Ishikawa (cell line): ENCODE measurements at regions not wholly inside any gene's neighbourhood (a gene's known extent, or its start where the extent isn't known, plus 50 kb on each side); places are given as distances from the start of the nearest gene placed in this dataset.

Source experiments
- CEBPB ChIP-seq: IDR thresholded peaks from 2 replicates; pipeline ENCODE4 v1.6.1; 2012
- CREB1 ChIP-seq: IDR thresholded peaks from 2 replicates; pipeline ENCODE4 v1.6.1; 2012; ENCODE audit warnings: low read depth
- EGR1 ChIP-seq: IDR thresholded peaks from 2 replicates; pipeline ENCODE4 v1.6.1; 2012
- EP300 ChIP-seq: IDR thresholded peaks from 2 replicates; pipeline ENCODE4 v1.6.1; 2012; ENCODE audit warnings: borderline replicate concordance
- FOXM1 ChIP-seq: IDR thresholded peaks from 2 replicates; pipeline ENCODE4 v1.6.1; 2012; ENCODE audit warnings: low read depth, borderline replicate concordance
- NFIC ChIP-seq: IDR thresholded peaks from 2 replicates; pipeline ENCODE4 v1.6.1; 2012
- RAD21 ChIP-seq: IDR thresholded peaks from 2 replicates; pipeline ENCODE4 v1.6.1; 2012; ENCODE audit warnings: low read depth
- TAF1 ChIP-seq: IDR thresholded peaks from 2 replicates; pipeline ENCODE4 v1.6.1; 2012; ENCODE audit warnings: low read depth, mild to moderate bottlenecking
- TCF12 ChIP-seq: IDR thresholded peaks from 2 replicates; pipeline ENCODE4 v1.6.1; 2012; ENCODE audit warnings: low read depth
- TEAD4 ChIP-seq: IDR thresholded peaks from 2 replicates; pipeline ENCODE4 v1.6.1; 2012
- YY1 ChIP-seq: IDR thresholded peaks from 2 replicates; pipeline ENCODE4 v1.6.1; 2012; ENCODE audit warnings: low read depth
- ZBTB7A ChIP-seq: IDR thresholded peaks from 2 replicates; pipeline ENCODE4 v1.6.1; 2012; ENCODE audit warnings: low read depth
- TF ChIP-seq, protein P1 (sequence below): IDR thresholded peaks from 2 replicates; pipeline ENCODE4 v1.6.1; 2012
- TF ChIP-seq, protein P2 (sequence below): IDR thresholded peaks from 2 replicates; pipeline ENCODE4 v1.6.1; 2012; ENCODE audit warnings: low read depth, mild to moderate bottlenecking
- TF ChIP-seq, protein P3 (sequence below): IDR thresholded peaks from 2 replicates; pipeline ENCODE4 v1.6.1; 2012

DNA sequence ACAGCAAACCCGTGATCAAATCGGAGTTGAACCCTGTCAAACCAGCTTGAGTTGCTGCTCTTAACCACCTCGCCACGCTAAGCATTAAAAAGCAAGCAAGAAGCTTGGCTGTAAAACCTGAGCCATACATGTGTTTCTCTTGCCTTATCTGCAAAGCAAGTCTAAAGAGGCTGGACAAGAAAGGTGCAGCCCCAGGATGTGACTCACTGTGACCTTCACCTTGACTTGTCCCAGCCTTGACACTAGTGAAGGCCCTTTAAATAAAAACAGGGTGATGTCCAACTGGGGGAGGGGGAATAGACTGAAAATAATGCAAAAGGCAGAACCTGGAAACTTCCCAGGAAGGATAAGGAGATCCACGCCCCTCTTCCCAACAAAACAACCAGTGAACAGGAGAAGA, 127.6 kb upstream of the NPAS2 start:
- no peak for TF ChIP-seq FOXM1

DNA sequence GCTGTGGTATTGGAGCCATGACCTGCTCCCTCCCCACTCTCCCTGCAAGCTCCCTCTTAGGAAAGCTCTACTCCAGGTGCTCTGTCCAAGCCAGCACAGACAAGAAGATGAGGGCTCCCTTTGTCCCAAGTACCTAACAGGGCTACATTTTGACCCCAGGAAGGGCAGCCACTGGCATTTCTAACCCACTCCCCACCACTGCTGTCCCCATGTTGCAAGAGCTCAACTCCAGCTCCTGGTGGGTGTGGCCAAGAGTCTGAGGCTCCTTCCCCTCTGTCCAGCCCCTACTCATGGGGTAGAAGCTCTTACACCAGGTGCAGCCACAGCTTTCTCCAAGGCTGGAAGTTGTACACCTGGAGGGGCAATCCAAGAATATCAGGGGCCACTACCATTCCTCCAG, 127.0 kb upstream of the NPAS2 start:
- TF ChIP-seq TEAD4: no peak
- TF ChIP-seq TCF12: no peak
- TF ChIP-seq YY1: no peak

DNA sequence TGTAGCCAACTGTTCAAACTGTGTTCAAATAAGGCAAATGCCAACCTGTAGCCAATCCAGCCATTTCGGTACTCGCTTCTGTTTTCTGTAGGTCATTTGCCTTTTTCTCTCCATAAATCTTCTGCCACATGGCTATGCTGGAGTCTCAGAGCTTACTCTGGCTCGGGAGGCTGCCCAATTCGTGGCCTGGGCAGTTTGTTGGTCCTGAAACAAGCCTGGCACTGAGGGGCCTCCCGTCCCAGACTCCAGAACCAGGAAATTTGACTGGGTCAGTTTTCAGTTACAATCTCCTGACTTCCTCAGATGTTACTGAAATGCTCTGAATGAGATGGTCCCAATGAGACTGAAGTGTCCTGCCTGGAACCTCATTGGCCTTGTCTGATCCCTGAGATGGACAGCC, 120.8 kb upstream of the NPAS2 start:
- TF ChIP-seq, protein P1, sequence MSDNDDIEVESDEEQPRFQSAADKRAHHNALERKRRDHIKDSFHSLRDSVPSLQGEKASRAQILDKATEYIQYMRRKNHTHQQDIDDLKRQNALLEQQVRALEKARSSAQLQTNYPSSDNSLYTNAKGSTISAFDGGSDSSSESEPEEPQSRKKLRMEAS: no peak
- TF ChIP-seq RAD21 (no peak), CREB1 (no peak), TCF12 (no peak), NFIC (no peak), TAF1 (no peak), CEBPB (no peak)
- TF ChIP-seq, protein P2, sequence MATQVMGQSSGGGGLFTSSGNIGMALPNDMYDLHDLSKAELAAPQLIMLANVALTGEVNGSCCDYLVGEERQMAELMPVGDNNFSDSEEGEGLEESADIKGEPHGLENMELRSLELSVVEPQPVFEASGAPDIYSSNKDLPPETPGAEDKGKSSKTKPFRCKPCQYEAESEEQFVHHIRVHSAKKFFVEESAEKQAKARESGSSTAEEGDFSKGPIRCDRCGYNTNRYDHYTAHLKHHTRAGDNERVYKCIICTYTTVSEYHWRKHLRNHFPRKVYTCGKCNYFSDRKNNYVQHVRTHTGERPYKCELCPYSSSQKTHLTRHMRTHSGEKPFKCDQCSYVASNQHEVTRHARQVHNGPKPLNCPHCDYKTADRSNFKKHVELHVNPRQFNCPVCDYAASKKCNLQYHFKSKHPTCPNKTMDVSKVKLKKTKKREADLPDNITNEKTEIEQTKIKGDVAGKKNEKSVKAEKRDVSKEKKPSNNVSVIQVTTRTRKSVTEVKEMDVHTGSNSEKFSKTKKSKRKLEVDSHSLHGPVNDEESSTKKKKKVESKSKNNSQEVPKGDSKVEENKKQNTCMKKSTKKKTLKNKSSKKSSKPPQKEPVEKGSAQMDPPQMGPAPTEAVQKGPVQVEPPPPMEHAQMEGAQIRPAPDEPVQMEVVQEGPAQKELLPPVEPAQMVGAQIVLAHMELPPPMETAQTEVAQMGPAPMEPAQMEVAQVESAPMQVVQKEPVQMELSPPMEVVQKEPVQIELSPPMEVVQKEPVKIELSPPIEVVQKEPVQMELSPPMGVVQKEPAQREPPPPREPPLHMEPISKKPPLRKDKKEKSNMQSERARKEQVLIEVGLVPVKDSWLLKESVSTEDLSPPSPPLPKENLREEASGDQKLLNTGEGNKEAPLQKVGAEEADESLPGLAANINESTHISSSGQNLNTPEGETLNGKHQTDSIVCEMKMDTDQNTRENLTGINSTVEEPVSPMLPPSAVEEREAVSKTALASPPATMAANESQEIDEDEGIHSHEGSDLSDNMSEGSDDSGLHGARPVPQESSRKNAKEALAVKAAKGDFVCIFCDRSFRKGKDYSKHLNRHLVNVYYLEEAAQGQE: no peak

DNA sequence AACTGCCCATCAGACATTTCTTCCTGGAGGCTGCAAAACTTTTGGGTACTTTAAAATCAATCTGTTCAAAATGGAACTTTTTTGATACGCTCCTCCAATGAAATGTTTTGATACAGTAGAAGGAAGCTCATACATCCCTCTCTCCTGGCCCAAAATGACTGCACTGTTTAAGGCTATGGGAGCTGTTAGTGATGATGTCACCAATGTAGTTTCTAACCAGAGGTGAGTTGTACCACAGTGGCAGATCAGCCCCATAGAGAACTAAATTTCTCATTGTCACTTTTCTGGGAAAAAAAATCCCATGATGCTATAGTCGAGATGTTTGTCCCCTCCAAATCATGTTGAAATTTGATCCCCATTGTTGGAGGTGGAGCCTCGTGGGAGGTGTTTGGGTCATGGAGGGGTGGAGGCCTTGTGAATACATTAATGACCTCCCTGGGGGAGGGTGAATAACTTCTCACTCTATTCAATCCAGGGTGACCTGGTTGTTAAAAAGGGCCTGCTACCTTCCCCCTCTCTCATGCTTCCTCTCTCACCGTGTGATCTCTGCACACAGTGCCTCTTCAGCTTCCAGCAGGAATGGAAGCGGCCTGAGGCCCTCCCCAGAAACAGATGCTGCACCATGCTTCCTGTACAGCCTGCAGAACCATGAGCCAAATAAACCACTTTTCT, 117.4 kb upstream of the NPAS2 start:
- no peak for TF ChIP-seq EP300
- no peak for TF ChIP-seq ZBTB7A
- TF ChIP-seq FOXM1: no peak
- TF ChIP-seq, protein P1: no peak
- TF ChIP-seq, protein P2: no peak
- no peak for TF ChIP-seq YY1
- TF ChIP-seq TEAD4: no peak
- no peak for TF ChIP-seq TAF1
- no peak for TF ChIP-seq CREB1
- no peak for TF ChIP-seq NFIC
- no peak for TF ChIP-seq RAD21
- no peak for TF ChIP-seq EGR1
- TF ChIP-seq, protein P3, sequence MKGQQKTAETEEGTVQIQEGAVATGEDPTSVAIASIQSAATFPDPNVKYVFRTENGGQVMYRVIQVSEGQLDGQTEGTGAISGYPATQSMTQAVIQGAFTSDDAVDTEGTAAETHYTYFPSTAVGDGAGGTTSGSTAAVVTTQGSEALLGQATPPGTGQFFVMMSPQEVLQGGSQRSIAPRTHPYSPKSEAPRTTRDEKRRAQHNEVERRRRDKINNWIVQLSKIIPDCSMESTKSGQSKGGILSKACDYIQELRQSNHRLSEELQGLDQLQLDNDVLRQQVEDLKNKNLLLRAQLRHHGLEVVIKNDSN: no peak
- no peak for TF ChIP-seq CEBPB
- TF ChIP-seq TCF12: no peak

DNA sequence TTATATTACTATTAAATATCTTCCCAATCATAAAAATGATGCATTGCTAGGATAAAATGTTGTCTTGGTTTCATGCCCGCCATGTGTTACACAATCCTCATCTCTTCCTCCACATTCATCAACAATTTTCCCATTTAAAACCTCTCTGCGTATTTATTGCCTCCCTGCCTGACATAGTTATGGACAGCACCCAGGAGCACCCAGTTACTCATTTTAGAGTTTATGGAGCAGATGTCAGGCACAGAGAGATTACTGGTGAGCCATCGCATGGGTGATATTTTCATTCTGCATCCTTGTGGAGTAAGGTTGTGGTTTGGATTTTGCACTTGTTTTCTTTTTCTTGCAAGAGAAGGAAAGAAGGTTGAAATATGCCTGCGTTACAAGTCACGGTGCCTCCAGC, 116.7 kb upstream of the NPAS2 start:
- TF ChIP-seq, protein P3: no peak
- TF ChIP-seq EP300: no peak
- no peak for TF ChIP-seq FOXM1
- TF ChIP-seq ZBTB7A: no peak
- TF ChIP-seq NFIC: no peak
- TF ChIP-seq, protein P1: no peak
- TF ChIP-seq RAD21: no peak
- no peak for TF ChIP-seq YY1
- TF ChIP-seq CREB1: no peak
- no peak for TF ChIP-seq CEBPB

DNA sequence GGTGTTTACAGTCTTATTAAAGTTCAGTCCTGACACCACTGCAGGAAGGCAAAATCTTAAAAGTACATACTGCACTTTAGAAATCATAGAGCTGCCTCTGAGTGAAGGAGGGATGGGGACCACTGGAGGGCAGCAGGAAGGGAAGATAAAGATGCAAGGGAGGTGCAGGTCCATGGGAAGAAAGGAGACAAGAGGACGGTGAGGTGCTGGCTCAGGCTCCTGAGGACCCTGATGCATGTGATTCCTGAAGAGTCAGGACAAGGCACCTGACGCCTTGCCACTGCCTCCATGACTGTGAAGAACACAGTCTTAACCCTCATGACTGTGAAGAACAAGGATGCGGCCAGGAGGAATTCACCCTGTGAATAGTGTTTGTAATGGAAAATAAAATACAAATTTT, 116.2 kb upstream of the NPAS2 start:
- TF ChIP-seq TAF1 (no peak), CREB1 (no peak), FOXM1 (no peak), CEBPB (no peak), RAD21 (no peak), TEAD4 (no peak), YY1 (no peak), EGR1 (no peak)
- TF ChIP-seq, protein P1: no peak
- TF ChIP-seq, protein P2: no peak
